HepG2 (cell line): ENCODE measurements at regions not wholly inside any gene's neighbourhood (a gene's known extent, or its start where the extent isn't known, plus 50 kb on each side); places are given as distances from the start of the nearest gene placed in this dataset.

Experiments
- ATAC-seq: fragments of 200-7000 bp; cut with Tn5 transposase; 3 replicates; pipeline ENCODE4 v1.9.1; 2020; ENCODE audit warnings: mild to moderate bottlenecking, moderate library complexity
- BruUV-seq: library from RNA; stranded (reverse); fragments of 400-500 nt; replicated peaks from 2 replicates; lab custom pipeline; 2021; lab: Mats Ljungman, UMichigan
- CTCF ChIA-PET: fragments of 300-600 bp; formaldehyde crosslinking; extraction: SDS; loops from one replicate; lab custom pipeline; 2021; ENCODE audit warnings: low total read pairs, inconsistent platforms, low intra/inter-chr PET ratio; lab: Yijun Ruan, JAX
- POLR2A ChIA-PET: fragments of 350-600 bp; sonication (Branson Sonifier 250); formaldehyde crosslinking; loops from one replicate; lab custom pipeline; 2020; ENCODE audit warnings: antibody characterized with exemption, inconsistent platforms; lab: Yijun Ruan, JAX
- DNase-seq: peaks from one replicate; pipeline ENCODE4 v3.0.0-alpha.2; 2015; ENCODE audit warnings: low spot score
- FAIRE-seq: peaks from 3 replicates; lab custom pipeline; 2011; peaks lifted over from hg19 to GRCh38; lab: Jason Lieb, UNC
- H2AFZ ChIP-seq: one replicate; pipeline ENCODE4 v1.6.1; 2011; ENCODE audit warnings: low read length, inconsistent platforms
- H3K27ac ChIP-seq: fragments of 300-600 bp; 3 replicates; pipeline ENCODE4 v1.8.0; 2011; ENCODE audit warnings: mixed run types, mild to moderate bottlenecking, mixed read lengths, low read length, inconsistent platforms; ENCODE audit not compliant: insufficient read depth; ENCODE audit errors: extremely low read length
- H3K27me3 ChIP-seq, 2 experiments: fragments of 200-600 bp in 1 of 2; 2 replicates in 1 of 2; 3 replicates in 1 of 2; pipeline versions ENCODE4 v1.6.0 to v1.8.0; 2011; ENCODE audit warnings: low read length in 2 of 2, mild to moderate bottlenecking in 2 of 2, moderate library complexity in 2 of 2, inconsistent platforms in 1 of 2; ENCODE audit not compliant: insufficient read depth in 2 of 2, control insufficient read depth in 1 of 2
- H3K36me3 ChIP-seq, 2 experiments: fragments of 200-600 bp in 1 of 2; replicated peaks in 1 of 2; 2 replicates in 1 of 2; 3 replicates in 1 of 2; pipeline versions ENCODE4 v1.5.1 to v1.8.0; 2011; ENCODE audit warnings: low read length in 2 of 2, inconsistent platforms in 1 of 2; ENCODE audit not compliant: insufficient read depth in 2 of 2, control insufficient read depth in 1 of 2
- H3K4me1 ChIP-seq: 2 replicates; pipeline ENCODE4 v1.5.1; 2012; ENCODE audit warnings: low read length, inconsistent platforms; ENCODE audit not compliant: insufficient read depth
- H3K4me2 ChIP-seq: 2 replicates; pipeline ENCODE4 v1.6.0; 2011; ENCODE audit warnings: low read depth, low read length, inconsistent platforms
- H3K4me3 ChIP-seq, 3 experiments: fragments of 200-600 bp in 1 of 3; sonication (generic), shearing (Covaris generic) in 1 of 3; replicated peaks in 1 of 3; 2 replicates each; pipeline ENCODE4 v1.5.1; 2011 to 2016; ENCODE audit warnings: low read length in 3 of 3, inconsistent platforms in 2 of 3, low read depth in 2 of 3, mild to moderate bottlenecking in 2 of 3, control low read depth in 1 of 3, mixed read lengths in 1 of 3; ENCODE audit not compliant: insufficient read depth in 1 of 3
- H3K79me2 ChIP-seq: one replicate; pipeline ENCODE4 v1.6.1; 2011; ENCODE audit warnings: low read length, inconsistent platforms; ENCODE audit not compliant: insufficient read depth
- H3K9ac ChIP-seq: 2 replicates; pipeline ENCODE4 v1.6.0; 2011; ENCODE audit warnings: mild to moderate bottlenecking, low read depth, low read length, inconsistent platforms; ENCODE audit not compliant: insufficient read depth
- H3K9me3 ChIP-seq: 2 replicates; pipeline ENCODE4 v1.5.1; 2012; ENCODE audit warnings: mild to moderate bottlenecking, low read length
- H4K20me1 ChIP-seq: 2 replicates; pipeline ENCODE4 v1.6.0; 2011; ENCODE audit warnings: inconsistent platforms, mild to moderate bottlenecking, low read length, moderate library complexity; ENCODE audit not compliant: insufficient read depth
- E2F1 ChIP-seq: sonication (generic); formaldehyde crosslinking; IDR thresholded peaks from 2 replicates; pipeline ENCODE4 v1.5.0; 2020; ENCODE audit warnings: missing genetic modification reagents
- ESRRA ChIP-seq: sonication (generic); formaldehyde crosslinking; IDR thresholded peaks from 2 replicates; pipeline ENCODE4 v1.5.1; 2020; ENCODE audit warnings: mild to moderate bottlenecking, low read depth, missing genetic modification reagents
- ETV6 ChIP-seq: sonication (generic); formaldehyde crosslinking; conservative IDR thresholded peaks from 2 replicates; pipeline ENCODE4 v1.4.0; 2020; ENCODE audit warnings: missing genetic modification reagents
- HMGXB4 ChIP-seq, 2 experiments: sonication (generic) in 1 of 2; formaldehyde crosslinking in 1 of 2; IDR thresholded peaks; 2 replicates each; pipeline versions ENCODE4 v1.4.0 to v1.6.1; 2018 to 2020; ENCODE audit warnings: missing genetic modification reagents in 2 of 2, borderline replicate concordance in 1 of 2, low read depth in 1 of 2, mild to moderate bottlenecking in 1 of 2, missing biosample characterization in 1 of 2
- MXI1 ChIP-seq: IDR thresholded peaks from 3 replicates; pipeline ENCODE4 v1.6.1; 2012; ENCODE audit warnings: low read depth, low read length, inconsistent platforms, borderline replicate concordance
- NFE2 ChIP-seq: sonication (generic); formaldehyde crosslinking; IDR thresholded peaks from 2 replicates; pipeline ENCODE4 v1.4.0; 2020; ENCODE audit warnings: missing genetic modification reagents
- NKX3-1 ChIP-seq: sonication (generic); formaldehyde crosslinking; IDR thresholded peaks from 2 replicates; pipeline ENCODE4 v1.5.0; 2020; ENCODE audit warnings: missing genetic modification reagents
- RFX1 ChIP-seq: fragments of 450-650 bp; IDR thresholded peaks from 2 replicates; pipeline ENCODE4 v1.6.1; 2017
- SIX4 ChIP-seq: sonication (generic); formaldehyde crosslinking; IDR thresholded peaks from 2 replicates; pipeline ENCODE4 v1.4.0; 2020; ENCODE audit warnings: missing genetic modification reagents
- SMAD1 ChIP-seq: sonication (generic); formaldehyde crosslinking; IDR thresholded peaks from 2 replicates; pipeline ENCODE4 v1.4.0; 2020; ENCODE audit warnings: missing genetic modification reagents, low read depth, mild to moderate bottlenecking, borderline replicate concordance
- ZBTB2 ChIP-seq: sonication (generic); formaldehyde crosslinking; IDR thresholded peaks from 2 replicates; pipeline ENCODE4 v1.8.0; 2022; ENCODE audit warnings: low read depth, missing genetic modification reagents
- ZNF12 ChIP-seq: sonication (generic); formaldehyde crosslinking; IDR thresholded peaks from 2 replicates; pipeline ENCODE4 v1.5.0; 2020; ENCODE audit warnings: missing genetic modification reagents
- ZNF296 ChIP-seq: sonication (generic); formaldehyde crosslinking; conservative IDR thresholded peaks from 2 replicates; pipeline ENCODE4 v1.5.0; 2020; ENCODE audit warnings: mild to moderate bottlenecking, missing genetic modification reagents
- ZNF430 ChIP-seq: sonication (generic); formaldehyde crosslinking; IDR thresholded peaks from 2 replicates; pipeline ENCODE4 v1.9.0; 2021; ENCODE audit warnings: mild to moderate bottlenecking, missing genetic modification reagents
- ZNF616 ChIP-seq: sonication (generic); formaldehyde crosslinking; IDR thresholded peaks from 2 replicates; pipeline ENCODE4 v1.5.0; 2020; ENCODE audit warnings: low read depth, mild to moderate bottlenecking, missing genetic modification reagents
- ZNF839 ChIP-seq: sonication (generic); formaldehyde crosslinking; IDR thresholded peaks from 2 replicates; pipeline ENCODE4 v1.4.0; 2020; ENCODE audit warnings: missing genetic modification reagents, mild to moderate bottlenecking, borderline replicate concordance
- WGBS: methylation state at CpG from one replicate; pipeline ENCODE4 v1.1.6; 2017; ENCODE audit warnings: low lambda C conversion rate; 5-methylcytosine and 5-hydroxymethylcytosine counted together
- in situ Hi-C: cut with HindIII; loops from 2 replicates; pipeline ENCODE4 v1.10.0; 2017; ENCODE audit warnings: low pct_unique_long_range_greater_than_20kb; ENCODE audit not compliant: extremely low pct_ligation_motif_present
- intact Hi-C: fragments of 100-400 bp; cut with micrococcal nuclease; formaldehyde crosslinking; loops from one replicate; pipeline ENCODE4 v1.10.0; 2022; ENCODE audit not compliant: unreplicated experiment

- H3K4me3 ChIP-seq: no peak overlapping the region
- no peak for TF ChIP-seq ESRRA (CRISPR knock-in tag)
- no peak for TF ChIP-seq ZNF616
- TF ChIP-seq ZNF839 (CRISPR knock-in tag): no peak
- no peak for TF ChIP-seq SIX4 (CRISPR knock-in tag)
- no peak for TF ChIP-seq ZNF12
- TF ChIP-seq NKX3-1: no peak
- no peak for TF ChIP-seq ZNF296 (CRISPR knock-in tag)
- TF ChIP-seq ETV6 (CRISPR knock-in tag): no peak
- TF ChIP-seq ZBTB2 (CRISPR knock-in tag): no peak
- no peak for TF ChIP-seq MXI1
- no peak for TF ChIP-seq HMGXB4 (CRISPR knock-in tag; IDR thresholded peaks at IDR 0.05; ENCODE audit: borderline replicate concordance in 1 of 2, low read depth in 1 of 2)
- TF ChIP-seq RFX1: no peak
- no peak for TF ChIP-seq SMAD1
- no peak for TF ChIP-seq NFE2
- no peak for TF ChIP-seq ZNF430 (CRISPR knock-in tag)
- TF ChIP-seq E2F1 (CRISPR knock-in tag): no peak
- TF ChIP-seq, all 625 proteins: peak for 0
- 0% methylated on average over 2 of the region's 2 CpGs for WGBS
- Histone ChIP-seq H3K27me3 (no peaks in the 10 kb centered on the region), H3K4me2 (no peak overlapping the region), H2AFZ (no peak overlapping the region), H3K9me3 (no peaks in the 10 kb centered on the region), H3K79me2 (no peaks in the 10 kb centered on the region), H3K9ac (no peak overlapping the region), H3K4me1 (no peaks in the 10 kb centered on the region; the same call in 1 of the 2 replicates), H3K27ac (no peak overlapping the region), H3K36me3 (no peaks in the 10 kb centered on the region), H4K20me1 (no peaks in the 10 kb centered on the region)
- BruUV-seq: no TSS peak
- ChIA-PET POLR2A (no interaction called here), CTCF (no interaction called here)
- intact Hi-C loops (no loop called here), in situ Hi-C loops (no loop called here)
- ATAC-seq (no peak), DNase-seq (no peak), FAIRE-seq (no peak)
Measured at GRCh38 chr5:109566361-109566760, 123.4 kb upstream of the MAN2A1 start.
